ENCODE measurements at regions not wholly inside any gene's neighbourhood (a gene's known extent, or its start where the extent isn't known, plus 50 kb on each side); places are given as distances from the start of the nearest gene placed in this dataset.

GRCh38 chr22:49544286-49544685, 283.4 kb downstream of the BRD1 start:
- H3K9ac ChIP-seq (ENCODE audit: low read depth in 1 of 2, low read length in 2 of 2) = no peak overlapping the region
- H3K27ac ChIP-seq (ENCODE audit: low read depth in 2 of 2, low read length in 2 of 2) = no peak overlapping the region
- H3K9me3 ChIP-seq (ENCODE audit: control insufficient read depth in 2 of 2, low read length in 2 of 2) = no peaks in the 10 kb centered on the region
- no peaks in the 10 kb centered on the region for H3K27me3 ChIP-seq (ENCODE audit: control insufficient read depth in 2 of 2, insufficient read depth in 2 of 2, low read length in 2 of 2)
- no peak overlapping the region for H3K4me3 ChIP-seq (ENCODE audit: low read length in 2 of 2)
- H3K4me1 ChIP-seq (ENCODE audit: control insufficient read depth in 2 of 2, insufficient read depth in 2 of 2, low read length in 2 of 2) = no peaks in the 10 kb centered on the region
- H3K36me3 ChIP-seq (ENCODE audit: control insufficient read depth in 2 of 2, insufficient read depth in 2 of 2, low read length in 2 of 2) = no peaks in the 10 kb centered on the region

- no peak overlapping the region for H3K9ac ChIP-seq (ENCODE audit: low read depth in 1 of 2, low read length in 2 of 2)
- no peaks in the 10 kb centered on the region for H3K27me3 ChIP-seq (ENCODE audit: control insufficient read depth in 2 of 2, insufficient read depth in 2 of 2, low read length in 2 of 2)
- no peak overlapping the region for H3K4me3 ChIP-seq (ENCODE audit: low read length in 2 of 2)
- H3K9me3 ChIP-seq (ENCODE audit: control insufficient read depth in 2 of 2, low read length in 2 of 2) = no peaks in the 10 kb centered on the region
- H3K27ac ChIP-seq (ENCODE audit: low read depth in 2 of 2, low read length in 2 of 2) = no peak overlapping the region
- H3K4me1 ChIP-seq (ENCODE audit: control insufficient read depth in 2 of 2, insufficient read depth in 2 of 2, low read length in 2 of 2) = no peaks in the 10 kb centered on the region
- no peaks in the 10 kb centered on the region for H3K36me3 ChIP-seq (ENCODE audit: control insufficient read depth in 2 of 2, insufficient read depth in 2 of 2, low read length in 2 of 2)
Measured at GRCh38 chr22:49543876-49544275, 283.8 kb downstream of the BRD1 start.

- Histone ChIP-seq H3K9me3 (ENCODE audit: control insufficient read depth in 2 of 2, low read length in 2 of 2) (no peaks in the 10 kb centered on the region), H3K36me3 (ENCODE audit: control insufficient read depth in 2 of 2, insufficient read depth in 2 of 2, low read length in 2 of 2) (no peaks in the 10 kb centered on the region), H3K4me3 (ENCODE audit: low read length in 2 of 2) (no peak overlapping the region), H3K4me1 (ENCODE audit: control insufficient read depth in 2 of 2, insufficient read depth in 2 of 2, low read length in 2 of 2) (no peaks in the 10 kb centered on the region), H3K27ac (ENCODE audit: low read depth in 2 of 2, low read length in 2 of 2) (no peak overlapping the region), H3K9ac (ENCODE audit: low read depth in 1 of 2, low read length in 2 of 2) (no peak overlapping the region), H3K27me3 (ENCODE audit: control insufficient read depth in 2 of 2, insufficient read depth in 2 of 2, low read length in 2 of 2) (no peaks in the 10 kb centered on the region)
Measured at GRCh38 chr22:49541693-49542230, 285.9 kb downstream of the BRD1 start.

GRCh38 chr22:49540913-49541692, 286.6 kb downstream of the BRD1 start:
- no peak overlapping the region for H3K27ac ChIP-seq (ENCODE audit: low read depth in 2 of 2, low read length in 2 of 2)
- no peak overlapping the region for H3K9ac ChIP-seq (ENCODE audit: low read depth in 1 of 2, low read length in 2 of 2)
- no peaks in the 10 kb centered on the region for H3K27me3 ChIP-seq (ENCODE audit: control insufficient read depth in 2 of 2, insufficient read depth in 2 of 2, low read length in 2 of 2)
- H3K9me3 ChIP-seq (ENCODE audit: control insufficient read depth in 2 of 2, low read length in 2 of 2) = no peaks in the 10 kb centered on the region
- H3K4me1 ChIP-seq (ENCODE audit: control insufficient read depth in 2 of 2, insufficient read depth in 2 of 2, low read length in 2 of 2) = no peaks in the 10 kb centered on the region
- H3K4me3 ChIP-seq (ENCODE audit: low read length in 2 of 2) = no peak overlapping the region
- H3K36me3 ChIP-seq (ENCODE audit: control insufficient read depth in 2 of 2, insufficient read depth in 2 of 2, low read length in 2 of 2) = no peaks in the 10 kb centered on the region

GRCh38 chr22:49540084-49540912, 287.4 kb downstream of the BRD1 start:
- no peaks in the 10 kb centered on the region for H3K9me3 ChIP-seq (ENCODE audit: control insufficient read depth in 2 of 2, low read length in 2 of 2)

GRCh38 chr22:49538006-49538405, 289.7 kb downstream of the BRD1 start:
- Histone ChIP-seq H3K27ac (ENCODE audit: low read depth in 2 of 2, low read length in 2 of 2) (no peak overlapping the region), H3K9me3 (ENCODE audit: control insufficient read depth in 2 of 2, low read length in 2 of 2) (no peaks in the 10 kb centered on the region), H3K4me3 (ENCODE audit: low read length in 2 of 2) (no peak overlapping the region), H3K27me3 (ENCODE audit: control insufficient read depth in 2 of 2, insufficient read depth in 2 of 2, low read length in 2 of 2) (no peaks in the 10 kb centered on the region), H3K9ac (ENCODE audit: low read depth in 1 of 2, low read length in 2 of 2) (no peak overlapping the region), H3K36me3 (ENCODE audit: control insufficient read depth in 2 of 2, insufficient read depth in 2 of 2, low read length in 2 of 2) (no peaks in the 10 kb centered on the region), H3K4me1 (ENCODE audit: control insufficient read depth in 2 of 2, insufficient read depth in 2 of 2, low read length in 2 of 2) (no peaks in the 10 kb centered on the region)

More at GRCh38 chr22:49540084-49540912, 287.4 kb downstream of the BRD1 start:
- Histone ChIP-seq H3K4me3 (ENCODE audit: low read length in 2 of 2) (no peak overlapping the region), H3K36me3 (ENCODE audit: control insufficient read depth in 2 of 2, insufficient read depth in 2 of 2, low read length in 2 of 2) (no peaks in the 10 kb centered on the region), H3K27ac (ENCODE audit: low read depth in 2 of 2, low read length in 2 of 2) (no peak overlapping the region), H3K9ac (ENCODE audit: low read depth in 1 of 2, low read length in 2 of 2) (no peak overlapping the region), H3K27me3 (ENCODE audit: control insufficient read depth in 2 of 2, insufficient read depth in 2 of 2, low read length in 2 of 2) (no peaks in the 10 kb centered on the region), H3K4me1 (ENCODE audit: control insufficient read depth in 2 of 2, insufficient read depth in 2 of 2, low read length in 2 of 2) (no peaks in the 10 kb centered on the region)

- Histone ChIP-seq H3K27me3 (ENCODE audit: control insufficient read depth in 2 of 2, insufficient read depth in 2 of 2, low read length in 2 of 2) (no peaks in the 10 kb centered on the region), H3K4me1 (ENCODE audit: control insufficient read depth in 2 of 2, insufficient read depth in 2 of 2, low read length in 2 of 2) (no peaks in the 10 kb centered on the region), H3K4me3 (ENCODE audit: low read length in 2 of 2) (no peak overlapping the region), H3K27ac (ENCODE audit: low read depth in 2 of 2, low read length in 2 of 2) (no peak overlapping the region), H3K9ac (ENCODE audit: low read depth in 1 of 2, low read length in 2 of 2) (no peak overlapping the region), H3K36me3 (ENCODE audit: control insufficient read depth in 2 of 2, insufficient read depth in 2 of 2, low read length in 2 of 2) (no peaks in the 10 kb centered on the region), H3K9me3 (ENCODE audit: control insufficient read depth in 2 of 2, low read length in 2 of 2) (no peaks in the 10 kb centered on the region)
Measured at GRCh38 chr22:49536571-49537131, 291.0 kb downstream of the BRD1 start.

GRCh38 chr22:49535527-49536125, 292.0 kb downstream of the BRD1 start:
- H3K9me3 ChIP-seq (ENCODE audit: control insufficient read depth in 2 of 2, low read length in 2 of 2) = no peaks in the 10 kb centered on the region
- no peak overlapping the region for H3K27ac ChIP-seq (ENCODE audit: low read depth in 2 of 2, low read length in 2 of 2)
- no peak overlapping the region for H3K9ac ChIP-seq (ENCODE audit: low read depth in 1 of 2, low read length in 2 of 2)
- H3K4me3 ChIP-seq (ENCODE audit: low read length in 2 of 2) = no peak overlapping the region
- no peaks in the 10 kb centered on the region for H3K36me3 ChIP-seq (ENCODE audit: control insufficient read depth in 2 of 2, insufficient read depth in 2 of 2, low read length in 2 of 2)
- no peaks in the 10 kb centered on the region for H3K27me3 ChIP-seq (ENCODE audit: control insufficient read depth in 2 of 2, insufficient read depth in 2 of 2, low read length in 2 of 2)
- H3K4me1 ChIP-seq (ENCODE audit: control insufficient read depth in 2 of 2, insufficient read depth in 2 of 2, low read length in 2 of 2) = no peaks in the 10 kb centered on the region

- Histone ChIP-seq H3K4me3 (ENCODE audit: low read length in 2 of 2) (no peak overlapping the region), H3K4me1 (ENCODE audit: control insufficient read depth in 2 of 2, insufficient read depth in 2 of 2, low read length in 2 of 2) (no peaks in the 10 kb centered on the region), H3K9ac (ENCODE audit: low read depth in 1 of 2, low read length in 2 of 2) (no peak overlapping the region), H3K9me3 (ENCODE audit: control insufficient read depth in 2 of 2, low read length in 2 of 2) (no peaks in the 10 kb centered on the region), H3K27me3 (ENCODE audit: control insufficient read depth in 2 of 2, insufficient read depth in 2 of 2, low read length in 2 of 2) (no peaks in the 10 kb centered on the region), H3K36me3 (ENCODE audit: control insufficient read depth in 2 of 2, insufficient read depth in 2 of 2, low read length in 2 of 2) (no peaks in the 10 kb centered on the region), H3K27ac (ENCODE audit: low read depth in 2 of 2, low read length in 2 of 2) (no peak overlapping the region)
Measured at GRCh38 chr22:49535126-49535525, 292.5 kb downstream of the BRD1 start.
